ENCODE measurements at regions not wholly inside any gene's neighbourhood (a gene's known extent, or its start where the extent isn't known, plus 50 kb on each side); places are given as distances from the start of the nearest gene placed in this dataset.

GRCh38 chr20:11769825-11770224 lies 147.9 kb upstream of the BTBD3 start (continued):
- TF ChIP-seq REST (IDR thresholded peaks at IDR 0.05; ENCODE audit: unreplicated experiment) (no peak), ZNF114 (CRISPR knock-in tag; IDR thresholded peaks at IDR 0.05) (no peak), ZNF331 (CRISPR knock-in tag; IDR thresholded peaks at IDR 0.05; ENCODE audit: low read depth) (no peak), POLR2AphosphoS5 (IDR thresholded peaks at IDR 0.05; ENCODE audit: low read depth) (no peak)
- TF ChIP-seq, protein P1, sequence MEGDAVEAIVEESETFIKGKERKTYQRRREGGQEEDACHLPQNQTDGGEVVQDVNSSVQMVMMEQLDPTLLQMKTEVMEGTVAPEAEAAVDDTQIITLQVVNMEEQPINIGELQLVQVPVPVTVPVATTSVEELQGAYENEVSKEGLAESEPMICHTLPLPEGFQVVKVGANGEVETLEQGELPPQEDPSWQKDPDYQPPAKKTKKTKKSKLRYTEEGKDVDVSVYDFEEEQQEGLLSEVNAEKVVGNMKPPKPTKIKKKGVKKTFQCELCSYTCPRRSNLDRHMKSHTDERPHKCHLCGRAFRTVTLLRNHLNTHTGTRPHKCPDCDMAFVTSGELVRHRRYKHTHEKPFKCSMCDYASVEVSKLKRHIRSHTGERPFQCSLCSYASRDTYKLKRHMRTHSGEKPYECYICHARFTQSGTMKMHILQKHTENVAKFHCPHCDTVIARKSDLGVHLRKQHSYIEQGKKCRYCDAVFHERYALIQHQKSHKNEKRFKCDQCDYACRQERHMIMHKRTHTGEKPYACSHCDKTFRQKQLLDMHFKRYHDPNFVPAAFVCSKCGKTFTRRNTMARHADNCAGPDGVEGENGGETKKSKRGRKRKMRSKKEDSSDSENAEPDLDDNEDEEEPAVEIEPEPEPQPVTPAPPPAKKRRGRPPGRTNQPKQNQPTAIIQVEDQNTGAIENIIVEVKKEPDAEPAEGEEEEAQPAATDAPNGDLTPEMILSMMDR (conservative IDR thresholded peaks at IDR 0.05; ENCODE audit: low read depth in 2 of 2): no peak
- TF ChIP-seq, protein P2, sequence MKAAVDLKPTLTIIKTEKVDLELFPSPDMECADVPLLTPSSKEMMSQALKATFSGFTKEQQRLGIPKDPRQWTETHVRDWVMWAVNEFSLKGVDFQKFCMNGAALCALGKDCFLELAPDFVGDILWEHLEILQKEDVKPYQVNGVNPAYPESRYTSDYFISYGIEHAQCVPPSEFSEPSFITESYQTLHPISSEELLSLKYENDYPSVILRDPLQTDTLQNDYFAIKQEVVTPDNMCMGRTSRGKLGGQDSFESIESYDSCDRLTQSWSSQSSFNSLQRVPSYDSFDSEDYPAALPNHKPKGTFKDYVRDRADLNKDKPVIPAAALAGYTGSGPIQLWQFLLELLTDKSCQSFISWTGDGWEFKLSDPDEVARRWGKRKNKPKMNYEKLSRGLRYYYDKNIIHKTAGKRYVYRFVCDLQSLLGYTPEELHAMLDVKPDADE (IDR thresholded peaks at IDR 0.05): no peak

DNA sequence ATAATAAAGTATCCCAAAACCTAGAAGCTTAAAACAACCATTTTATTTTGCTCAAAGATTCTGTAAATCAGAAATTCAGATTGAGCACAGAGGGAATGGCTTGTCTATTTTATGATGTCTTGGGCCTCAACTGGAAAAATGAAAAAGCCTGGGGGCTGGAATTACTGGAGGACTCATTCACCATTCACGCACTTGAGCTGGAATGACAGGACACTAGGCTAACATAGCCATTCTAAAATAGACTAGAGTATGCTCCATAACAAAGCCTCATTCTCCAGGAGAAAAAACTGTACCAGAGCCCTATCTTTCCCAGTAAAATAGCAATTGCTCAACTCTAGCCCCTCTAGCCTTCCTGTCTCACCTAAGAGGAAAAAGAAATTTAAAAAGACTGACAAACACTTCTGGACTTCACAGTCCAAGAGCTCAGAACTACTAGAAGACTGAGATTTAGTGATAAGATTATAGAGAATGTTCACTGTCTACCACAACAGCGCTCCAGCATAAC lies 145.4 kb upstream of the BTBD3 start:
- Mint-ChIP-seq H3K4me3 (no peak overlapping the region), H3K4me1 (peaks cover 19% of the 10 kb centered on the region), H3K36me3 (ENCODE audit: low read depth) (no peaks in the 10 kb centered on the region)
- no peak for TF ChIP-seq JUNB (IDR thresholded peaks at IDR 0.05; ENCODE audit: unreplicated experiment)
- TF ChIP-seq CREB1 (CRISPR knock-in tag; IDR thresholded peaks at IDR 0.05; ENCODE audit: low read depth): no peak
- TF ChIP-seq, protein P2 (IDR thresholded peaks at IDR 0.05): no peak
- TF ChIP-seq REST (IDR thresholded peaks at IDR 0.05; ENCODE audit: unreplicated experiment): no peak
- no peak for TF ChIP-seq STAT1 (IDR thresholded peaks at IDR 0.05; ENCODE audit: unreplicated experiment)
- TF ChIP-seq POLR2AphosphoS5 (IDR thresholded peaks at IDR 0.05; ENCODE audit: low read depth): no peak
- no peak for TF ChIP-seq EZH2 (IDR thresholded peaks at IDR 0.05; ENCODE audit: low read depth, unreplicated experiment)
- no peak for TF ChIP-seq ZNF331 (CRISPR knock-in tag; IDR thresholded peaks at IDR 0.05; ENCODE audit: low read depth)
- no peak for TF ChIP-seq ZNF114 (CRISPR knock-in tag; IDR thresholded peaks at IDR 0.05)
- no peak for TF ChIP-seq NANOG (IDR thresholded peaks at IDR 0.05; ENCODE audit: borderline replicate concordance)
- no peak for TF ChIP-seq EZH2phosphoT487 (IDR thresholded peaks at IDR 0.05; ENCODE audit: unreplicated experiment)
- TF ChIP-seq, protein P1 (conservative IDR thresholded peaks at IDR 0.05; ENCODE audit: low read depth in 2 of 2): no peak

More for the DNA sequence above, 145.4 kb upstream of the BTBD3 start:
- Histone ChIP-seq H3K9me2 (ENCODE audit: insufficient read depth) (no peaks in the 10 kb centered on the region; the same call in 1 of the 2 replicates), H2AFZ (no peak overlapping the region), H3K36me3 (ENCODE audit: insufficient read depth) (no peaks in the 10 kb centered on the region), H3K27me3 (ENCODE audit: insufficient read depth) (no peaks in the 10 kb centered on the region), H3K79me2 (replicated peaks; ENCODE audit: insufficient read depth) (no peaks in the 10 kb centered on the region), H3K4me1 (ENCODE audit: insufficient read depth) (peaks cover 15% of the 10 kb centered on the region), H3F3A (replicated peaks; ENCODE audit: low read depth) (no peaks in the 10 kb centered on the region), H3K4me3 (no peak overlapping the region), H3K4me2 (no peak overlapping the region), H3K27ac (ENCODE audit: low read depth) (no peak overlapping the region), H4K20me1 (replicated peaks; ENCODE audit: insufficient read depth) (no peaks in the 10 kb centered on the region)
- Mint-ChIP-seq H3K9me3 (no peaks in the 10 kb centered on the region; the same call in 2 of the 3 replicates), H3K27me3 (ENCODE audit: insufficient read depth, low read depth, poor library complexity) (peaks cover 2% of the 10 kb centered on the region), H3K27ac (no peak overlapping the region)
- ATAC-seq (no peak), DNase-seq (ENCODE audit: low spot score) (no peak)

Data from GM23338 (cell line).